ENCODE measurements at regions not wholly inside any gene's neighbourhood (a gene's known extent, or its start where the extent isn't known, plus 50 kb on each side); places are given as distances from the start of the nearest gene placed in this dataset.

- Histone ChIP-seq H3K27ac (no peak overlapping the region), H3K4me1 (no peaks in the 10 kb centered on the region), H3K27me3 (no peaks in the 10 kb centered on the region), H3K36me3 (no peaks in the 10 kb centered on the region), H3K4me3 (no peak overlapping the region), H3K9me3 (no peaks in the 10 kb centered on the region)
- ATAC-seq = no peak
- no peak for TF ChIP-seq CTCF (IDR thresholded peaks at IDR 0.05)
- DNase-seq = no peak
- intact Hi-C loops (cut with DNase I) = no loop called here
These were observed 184.4 kb downstream of the VEGFC start for GRCh38 chr4:176608346-176608745.

- H3K9me3 ChIP-seq = no peaks in the 10 kb centered on the region
- H3K27ac ChIP-seq = no peak overlapping the region
- no peaks in the 10 kb centered on the region for H3K36me3 ChIP-seq
- intact Hi-C loops (cut with DNase I) = no loop called here
- DNase-seq (no peak), ATAC-seq (no peak)
- TF ChIP-seq CTCF (IDR thresholded peaks at IDR 0.05) = no peak
- H3K4me1 ChIP-seq = no peaks in the 10 kb centered on the region
- H3K4me3 ChIP-seq = no peak overlapping the region
- no peaks in the 10 kb centered on the region for H3K27me3 ChIP-seq
These were observed 182.1 kb downstream of the VEGFC start for GRCh38 chr4:176610594-176610993.

GRCh38 chr4:176611381-176611780, 181.3 kb downstream of the VEGFC start:
- no peak for DNase-seq
- no peaks in the 10 kb centered on the region for H3K9me3 ChIP-seq

GRCh38 chr4:176611951-176612350, 180.8 kb downstream of the VEGFC start:
- Histone ChIP-seq H3K36me3 (no peaks in the 10 kb centered on the region), H3K27me3 (no peaks in the 10 kb centered on the region), H3K4me1 (no peaks in the 10 kb centered on the region), H3K4me3 (no peak overlapping the region), H3K27ac (no peak overlapping the region), H3K9me3 (no peaks in the 10 kb centered on the region)
- intact Hi-C loops (cut with DNase I) = no loop called here
- TF ChIP-seq CTCF (IDR thresholded peaks at IDR 0.05) = no peak
- no peak for DNase-seq
- no peak for ATAC-seq

More at GRCh38 chr4:176611381-176611780, 181.3 kb downstream of the VEGFC start:
- Histone ChIP-seq H3K4me3 (no peak overlapping the region), H3K36me3 (no peaks in the 10 kb centered on the region), H3K27me3 (no peaks in the 10 kb centered on the region), H3K27ac (no peak overlapping the region), H3K4me1 (no peaks in the 10 kb centered on the region)
- no peak for TF ChIP-seq CTCF (IDR thresholded peaks at IDR 0.05)
- no peak for ATAC-seq
- intact Hi-C loops (cut with DNase I) = no loop called here

- no peak for DNase-seq
- Histone ChIP-seq H3K36me3 (no peaks in the 10 kb centered on the region), H3K27me3 (no peaks in the 10 kb centered on the region), H3K4me3 (no peak overlapping the region), H3K4me1 (no peaks in the 10 kb centered on the region), H3K9me3 (no peaks in the 10 kb centered on the region), H3K27ac (no peak overlapping the region)
- intact Hi-C loops (cut with DNase I) = no loop called here
- no peak for ATAC-seq
- TF ChIP-seq CTCF (IDR thresholded peaks at IDR 0.05) = no peak
These were observed 177.9 kb downstream of the VEGFC start for GRCh38 chr4:176614793-176615192.

- Histone ChIP-seq H3K4me1 (no peaks in the 10 kb centered on the region), H3K9me3 (no peaks in the 10 kb centered on the region), H3K27ac (no peak overlapping the region), H3K36me3 (no peaks in the 10 kb centered on the region), H3K4me3 (no peak overlapping the region), H3K27me3 (no peaks in the 10 kb centered on the region)
- TF ChIP-seq CTCF (IDR thresholded peaks at IDR 0.05) = no peak
- intact Hi-C loops (cut with DNase I) = no loop called here
- ATAC-seq (no peak), DNase-seq (no peak)
These were observed 176.6 kb downstream of the VEGFC start for GRCh38 chr4:176616151-176616550.
